B cell (primary cell): ENCODE measurements at regions not wholly inside any gene's neighbourhood (a gene's known extent, or its start where the extent isn't known, plus 50 kb on each side); places are given as distances from the start of the nearest gene placed in this dataset.

Experiments
- EZH2 ChIP-seq: IDR thresholded peaks from 2 replicates; pipeline ENCODE4 v1.6.1; 2012; ENCODE audit warnings: borderline replicate concordance, low read depth, mild to moderate bottlenecking, moderate library complexity, low read length; ENCODE audit not compliant: insufficient read depth, poor library complexity, severe bottlenecking
- TF ChIP-seq, protein P1 (sequence below): fragments of 200-600 bp; IDR thresholded peaks from one replicate; pipeline ENCODE4 v1.8.0; 2022; ENCODE audit warnings: antibody characterized with exemption, mild to moderate bottlenecking

DNA sequence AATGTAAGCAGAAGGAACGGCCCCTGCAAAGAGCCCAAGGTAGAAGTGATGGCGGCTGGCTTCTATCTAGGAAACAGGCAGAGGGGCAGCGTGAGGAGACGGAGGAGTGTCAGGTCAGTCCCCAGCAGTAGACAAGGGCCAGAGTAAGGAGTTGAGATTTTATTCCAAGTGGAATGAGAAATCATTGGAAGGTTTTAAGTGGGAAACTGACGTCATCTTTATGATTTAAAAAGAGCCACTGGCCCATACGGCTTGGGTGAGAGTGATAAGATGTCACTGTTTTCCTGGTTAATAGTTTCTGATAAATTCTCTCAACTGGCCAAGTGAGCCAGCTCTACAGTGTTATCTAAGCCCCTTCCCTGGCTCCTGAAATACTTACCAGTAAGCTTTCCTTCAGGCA is 103.2 kb upstream of the CAMK1G start:
- TF ChIP-seq, protein P1, sequence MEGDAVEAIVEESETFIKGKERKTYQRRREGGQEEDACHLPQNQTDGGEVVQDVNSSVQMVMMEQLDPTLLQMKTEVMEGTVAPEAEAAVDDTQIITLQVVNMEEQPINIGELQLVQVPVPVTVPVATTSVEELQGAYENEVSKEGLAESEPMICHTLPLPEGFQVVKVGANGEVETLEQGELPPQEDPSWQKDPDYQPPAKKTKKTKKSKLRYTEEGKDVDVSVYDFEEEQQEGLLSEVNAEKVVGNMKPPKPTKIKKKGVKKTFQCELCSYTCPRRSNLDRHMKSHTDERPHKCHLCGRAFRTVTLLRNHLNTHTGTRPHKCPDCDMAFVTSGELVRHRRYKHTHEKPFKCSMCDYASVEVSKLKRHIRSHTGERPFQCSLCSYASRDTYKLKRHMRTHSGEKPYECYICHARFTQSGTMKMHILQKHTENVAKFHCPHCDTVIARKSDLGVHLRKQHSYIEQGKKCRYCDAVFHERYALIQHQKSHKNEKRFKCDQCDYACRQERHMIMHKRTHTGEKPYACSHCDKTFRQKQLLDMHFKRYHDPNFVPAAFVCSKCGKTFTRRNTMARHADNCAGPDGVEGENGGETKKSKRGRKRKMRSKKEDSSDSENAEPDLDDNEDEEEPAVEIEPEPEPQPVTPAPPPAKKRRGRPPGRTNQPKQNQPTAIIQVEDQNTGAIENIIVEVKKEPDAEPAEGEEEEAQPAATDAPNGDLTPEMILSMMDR: no peak
- TF ChIP-seq EZH2: no peak
